ENCODE measurements at regions not wholly inside any gene's neighbourhood (a gene's known extent, or its start where the extent isn't known, plus 50 kb on each side); places are given as distances from the start of the nearest gene placed in this dataset.
A peak's percentile ranks its signal among the peaks of the same experiment; 100 is the strongest.

- intact Hi-C loops (cut with DNase I), result no loop called here
- 60% methylated on average over 5 of the region's 5 CpGs for WGBS (ENCODE audit: insufficient coverage, low coverage, low lambda C conversion rate, missing lambda C conversion rate)
- Histone ChIP-seq H3K4me3 (no peak overlapping the region), H3K27me3 (no peaks in the 10 kb centered on the region), H3K36me3 (no peaks in the 10 kb centered on the region), H3K27ac (peak overlapping the region in 1 of 3 donors; percentile 13), H3K9me3 (no peaks in the 10 kb centered on the region), H3K4me1 (no peaks in the 10 kb centered on the region)
- DNase-seq (no peak), ATAC-seq (no peak)
- TF ChIP-seq POLR2A (IDR thresholded peaks at IDR 0.05) (no peak), CTCF (IDR thresholded peaks at IDR 0.05) (no peak)
These were observed 655.7 kb downstream of the INHBA start for GRCh38 chr7:41047211-41047610.

GRCh38 chr7:41046776-41047175 lies 656.1 kb downstream of the INHBA start:
- Histone ChIP-seq H3K4me1 (no peaks in the 10 kb centered on the region), H3K9me3 (no peaks in the 10 kb centered on the region), H3K4me3 (no peak overlapping the region), H3K36me3 (no peaks in the 10 kb centered on the region), H3K27ac (no peak overlapping the region), H3K27me3 (no peaks in the 10 kb centered on the region)
- TF ChIP-seq POLR2A (IDR thresholded peaks at IDR 0.05) (no peak), CTCF (IDR thresholded peaks at IDR 0.05) (no peak)
- intact Hi-C loops (cut with DNase I), result no loop called here
- no peak for DNase-seq
- 58% methylated on average over 4 of the region's 4 CpGs for whole genome bisulfite sequencing (ENCODE audit: insufficient coverage, low coverage, low lambda C conversion rate, missing lambda C conversion rate)
- no peak for ATAC-seq

DNA sequence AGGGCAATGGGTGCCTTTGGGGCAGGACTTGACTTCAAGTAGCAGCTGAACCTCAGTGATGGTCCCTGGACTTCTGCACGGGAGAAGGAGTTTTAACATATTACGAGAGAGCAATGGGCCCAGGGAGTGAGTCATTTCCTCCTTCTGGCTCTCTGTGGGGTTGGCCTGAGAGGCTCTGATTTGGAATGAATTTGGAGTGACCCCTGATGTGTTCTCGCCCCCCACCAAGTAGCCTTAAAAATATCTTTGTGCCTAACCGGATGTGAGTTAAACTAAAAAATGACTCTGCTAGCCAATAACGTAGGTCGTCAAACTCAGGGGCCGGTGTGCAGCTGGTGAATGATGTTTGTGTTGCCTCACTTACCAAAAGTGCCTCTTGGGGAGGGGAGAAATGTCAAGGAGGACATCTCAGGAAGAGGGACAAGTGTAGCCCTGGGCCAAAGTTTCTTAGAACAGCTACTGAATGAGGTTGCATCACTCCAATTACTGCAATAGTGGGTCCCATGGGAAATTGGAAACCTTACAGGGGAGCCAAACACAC lies 656.6 kb downstream of the INHBA start:
- Histone ChIP-seq H3K27ac (no peak overlapping the region), H3K9me3 (no peaks in the 10 kb centered on the region), H3K36me3 (no peaks in the 10 kb centered on the region), H3K4me1 (no peaks in the 10 kb centered on the region), H3K4me3 (no peak overlapping the region), H3K27me3 (no peaks in the 10 kb centered on the region)
- DNase-seq (no peak), ATAC-seq (peak in 1 of 4 donors; percentile 5)
- 77% methylated on average over 6 of the region's 7 CpGs for WGBS (ENCODE audit: insufficient coverage, low coverage, low lambda C conversion rate, missing lambda C conversion rate)
- intact Hi-C loops (cut with DNase I), result no loop called here
- no peak for TF ChIP-seq POLR2A (IDR thresholded peaks at IDR 0.05)
- TF ChIP-seq CTCF (IDR thresholded peaks at IDR 0.05), result no peak

- 56% methylated on average over 3 of the region's 3 CpGs for WGBS (ENCODE audit: insufficient coverage, low coverage, low lambda C conversion rate, missing lambda C conversion rate)
- Histone ChIP-seq H3K36me3 (no peaks in the 10 kb centered on the region), H3K27me3 (no peaks in the 10 kb centered on the region), H3K4me3 (no peak overlapping the region), H3K9me3 (no peaks in the 10 kb centered on the region), H3K4me1 (no peaks in the 10 kb centered on the region), H3K27ac (no peak overlapping the region)
- TF ChIP-seq POLR2A (IDR thresholded peaks at IDR 0.05), result no peak
- TF ChIP-seq CTCF (IDR thresholded peaks at IDR 0.05), result peak; percentile 53 to 83 (median 76)
- ATAC-seq (peak; percentile 88 to 100 (median 98)), DNase-seq (peak; percentile 72 to 89 (median 82))
- intact Hi-C loops (cut with DNase I), result no loop called here
These were observed 657.2 kb downstream of the INHBA start for GRCh38 chr7:41045556-41046123.

All from right lobe of liver (tissue), 6 donors.